SU-DHL-6 (cell line): ENCODE measurements at regions not wholly inside any gene's neighbourhood (a gene's known extent, or its start where the extent isn't known, plus 50 kb on each side); places are given as distances from the start of the nearest gene placed in this dataset.

Source experiments
- EZH2phosphoT487 ChIP-seq: fragments of 200-600 bp; sonication (generic), shearing (Covaris generic); conservative IDR thresholded peaks from 2 replicates; pipeline ENCODE4 v1.6.1; 2018; ENCODE audit warnings: mild to moderate bottlenecking, antibody characterized with exemption, low read length, moderate library complexity, mixed read lengths
- TF ChIP-seq, protein P1 (sequence below): fragments of 200-600 bp; sonication (generic); IDR thresholded peaks from one replicate; pipeline ENCODE4 v1.5.1; 2017; ENCODE audit warnings: antibody characterized with exemption, mild to moderate bottlenecking, low read length, moderate library complexity; ENCODE audit not compliant: insufficient read depth, poor library complexity, severe bottlenecking

DNA sequence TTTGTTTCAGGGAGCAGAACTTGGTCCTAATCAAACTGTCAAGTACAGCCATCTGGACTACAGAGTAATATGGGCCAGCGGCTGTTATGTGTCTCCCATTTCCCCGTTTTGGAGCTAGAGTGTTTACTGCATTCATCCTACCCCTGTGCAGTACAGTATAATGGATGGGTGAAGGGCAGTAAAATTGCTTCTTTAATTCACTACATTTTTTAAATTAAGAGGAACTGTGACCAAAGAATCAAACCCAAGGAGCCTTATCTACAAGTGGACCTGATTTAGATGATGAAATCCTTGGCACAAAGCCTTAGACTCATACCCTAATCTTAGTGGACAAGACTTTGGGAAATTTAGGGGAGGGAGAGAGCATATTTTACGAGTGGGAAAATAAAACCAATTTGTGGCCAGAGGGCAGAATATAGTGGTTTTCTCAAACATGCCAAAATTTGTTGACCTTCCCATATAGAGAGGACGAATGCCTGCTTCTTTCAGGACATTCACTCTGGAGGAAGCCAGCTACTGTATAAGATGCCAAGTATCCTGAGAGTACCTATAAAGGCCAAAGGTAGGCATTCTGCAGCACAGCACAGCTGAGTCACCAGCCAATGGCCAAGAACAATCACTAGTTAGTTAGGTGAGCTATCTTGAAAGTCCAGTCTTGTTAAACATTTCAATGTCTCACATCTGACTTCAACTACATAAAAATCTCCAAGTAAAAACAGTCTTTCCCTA, 253.8 kb upstream of the KCNIP4 start:
- TF ChIP-seq, protein P1, sequence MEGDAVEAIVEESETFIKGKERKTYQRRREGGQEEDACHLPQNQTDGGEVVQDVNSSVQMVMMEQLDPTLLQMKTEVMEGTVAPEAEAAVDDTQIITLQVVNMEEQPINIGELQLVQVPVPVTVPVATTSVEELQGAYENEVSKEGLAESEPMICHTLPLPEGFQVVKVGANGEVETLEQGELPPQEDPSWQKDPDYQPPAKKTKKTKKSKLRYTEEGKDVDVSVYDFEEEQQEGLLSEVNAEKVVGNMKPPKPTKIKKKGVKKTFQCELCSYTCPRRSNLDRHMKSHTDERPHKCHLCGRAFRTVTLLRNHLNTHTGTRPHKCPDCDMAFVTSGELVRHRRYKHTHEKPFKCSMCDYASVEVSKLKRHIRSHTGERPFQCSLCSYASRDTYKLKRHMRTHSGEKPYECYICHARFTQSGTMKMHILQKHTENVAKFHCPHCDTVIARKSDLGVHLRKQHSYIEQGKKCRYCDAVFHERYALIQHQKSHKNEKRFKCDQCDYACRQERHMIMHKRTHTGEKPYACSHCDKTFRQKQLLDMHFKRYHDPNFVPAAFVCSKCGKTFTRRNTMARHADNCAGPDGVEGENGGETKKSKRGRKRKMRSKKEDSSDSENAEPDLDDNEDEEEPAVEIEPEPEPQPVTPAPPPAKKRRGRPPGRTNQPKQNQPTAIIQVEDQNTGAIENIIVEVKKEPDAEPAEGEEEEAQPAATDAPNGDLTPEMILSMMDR, result no peak
- no peak for TF ChIP-seq EZH2phosphoT487
